Retinal pigment epithelial cell (primary cell): ENCODE measurements at regions not wholly inside any gene's neighbourhood (a gene's known extent, or its start where the extent isn't known, plus 50 kb on each side); places are given as distances from the start of the nearest gene placed in this dataset.

Source experiments
- DNase-seq: peaks from one replicate; pipeline ENCODE4 v3.0.0-alpha.2; 2010; ENCODE audit warnings: low read depth
- H3K4me3 ChIP-seq: 2 replicates; pipeline ENCODE4 v1.5.1; 2011; ENCODE audit warnings: mild to moderate bottlenecking, low read length, control low read depth, moderate library complexity
- TF ChIP-seq, protein P1 (sequence below): conservative IDR thresholded peaks from 2 replicates; pipeline ENCODE4 v1.5.1; 2011; ENCODE audit warnings: low read depth, low read length, control low read depth, inconsistent platforms

DNA sequence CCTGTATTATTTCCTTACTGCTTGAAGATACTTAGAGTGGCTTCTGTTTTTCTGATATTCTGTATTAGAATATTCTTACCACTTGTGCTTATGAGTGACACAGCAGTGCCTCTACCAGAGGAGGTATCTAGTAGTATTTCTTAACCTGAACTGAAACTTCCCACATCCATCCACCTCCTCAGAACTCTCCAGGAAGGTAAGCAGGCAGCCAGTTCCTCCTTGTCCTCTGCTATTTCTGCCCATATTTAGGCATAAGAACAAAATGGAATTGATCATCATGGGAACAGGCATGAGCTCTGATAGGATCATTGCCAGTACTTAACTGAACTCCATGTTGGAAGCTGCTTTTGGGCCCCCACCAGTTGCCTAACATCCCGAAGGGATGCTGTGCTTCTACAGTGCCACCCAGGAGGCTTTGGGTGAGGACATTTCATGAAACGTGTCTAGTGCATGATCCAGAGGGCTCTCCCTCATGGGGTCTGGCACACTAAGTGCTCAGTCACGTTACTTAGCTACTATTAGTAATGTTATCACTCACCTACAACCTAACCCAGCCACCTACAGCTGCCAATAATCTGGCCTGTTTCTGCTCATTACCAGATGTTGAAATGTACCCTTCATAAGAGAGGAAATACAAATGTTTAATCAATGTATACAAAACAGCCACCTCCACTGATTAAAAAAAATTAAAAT lies 520.7 kb downstream of the EIPR1 start:
- TF ChIP-seq, protein P1, sequence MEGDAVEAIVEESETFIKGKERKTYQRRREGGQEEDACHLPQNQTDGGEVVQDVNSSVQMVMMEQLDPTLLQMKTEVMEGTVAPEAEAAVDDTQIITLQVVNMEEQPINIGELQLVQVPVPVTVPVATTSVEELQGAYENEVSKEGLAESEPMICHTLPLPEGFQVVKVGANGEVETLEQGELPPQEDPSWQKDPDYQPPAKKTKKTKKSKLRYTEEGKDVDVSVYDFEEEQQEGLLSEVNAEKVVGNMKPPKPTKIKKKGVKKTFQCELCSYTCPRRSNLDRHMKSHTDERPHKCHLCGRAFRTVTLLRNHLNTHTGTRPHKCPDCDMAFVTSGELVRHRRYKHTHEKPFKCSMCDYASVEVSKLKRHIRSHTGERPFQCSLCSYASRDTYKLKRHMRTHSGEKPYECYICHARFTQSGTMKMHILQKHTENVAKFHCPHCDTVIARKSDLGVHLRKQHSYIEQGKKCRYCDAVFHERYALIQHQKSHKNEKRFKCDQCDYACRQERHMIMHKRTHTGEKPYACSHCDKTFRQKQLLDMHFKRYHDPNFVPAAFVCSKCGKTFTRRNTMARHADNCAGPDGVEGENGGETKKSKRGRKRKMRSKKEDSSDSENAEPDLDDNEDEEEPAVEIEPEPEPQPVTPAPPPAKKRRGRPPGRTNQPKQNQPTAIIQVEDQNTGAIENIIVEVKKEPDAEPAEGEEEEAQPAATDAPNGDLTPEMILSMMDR = no peak
- DNase-seq = no peak
- no peak overlapping the region for H3K4me3 ChIP-seq

DNA sequence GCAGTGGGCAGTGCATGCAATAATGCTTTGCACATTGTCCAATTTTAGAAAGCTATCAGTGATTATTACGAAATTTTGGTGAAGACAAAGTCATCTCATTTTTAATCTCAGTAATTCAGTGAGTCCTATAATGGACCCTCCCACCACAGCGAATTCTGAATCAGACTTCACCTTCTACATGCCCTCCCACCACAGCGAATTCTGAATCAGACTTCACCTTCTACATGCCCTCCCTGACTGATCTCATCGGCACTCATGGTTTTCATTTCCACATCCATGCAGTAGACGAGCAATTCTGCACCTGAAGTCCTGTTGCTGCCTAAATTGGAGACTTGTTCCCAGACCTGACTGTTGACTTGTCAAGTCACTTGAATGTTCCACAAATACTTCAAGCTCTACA lies 522.3 kb downstream of the EIPR1 start:
- no peak overlapping the region for H3K4me3 ChIP-seq
- TF ChIP-seq, protein P1 = no peak
- DNase-seq = no peak

DNA sequence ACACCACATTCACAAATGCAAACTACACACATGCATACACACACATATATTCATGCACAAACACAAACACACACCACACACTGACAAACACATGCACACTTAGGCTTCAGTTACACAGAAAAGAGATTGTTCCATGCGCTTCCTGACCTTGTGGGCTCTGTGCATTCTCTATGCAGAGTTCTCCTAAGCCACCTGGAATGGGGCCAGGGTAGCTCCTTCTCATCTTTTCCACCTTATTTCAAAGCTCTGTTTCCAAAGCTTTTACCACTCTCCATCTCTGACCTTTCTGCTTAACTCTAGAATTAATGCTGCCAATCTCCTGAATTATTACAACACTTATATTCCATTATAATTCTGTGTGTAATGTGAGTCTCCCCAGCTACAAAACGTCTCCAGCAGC lies 522.3 kb upstream of the MYT1L start:
- no peak overlapping the region for H3K4me3 ChIP-seq
- TF ChIP-seq, protein P1 = no peak
- no peak for DNase-seq

DNA sequence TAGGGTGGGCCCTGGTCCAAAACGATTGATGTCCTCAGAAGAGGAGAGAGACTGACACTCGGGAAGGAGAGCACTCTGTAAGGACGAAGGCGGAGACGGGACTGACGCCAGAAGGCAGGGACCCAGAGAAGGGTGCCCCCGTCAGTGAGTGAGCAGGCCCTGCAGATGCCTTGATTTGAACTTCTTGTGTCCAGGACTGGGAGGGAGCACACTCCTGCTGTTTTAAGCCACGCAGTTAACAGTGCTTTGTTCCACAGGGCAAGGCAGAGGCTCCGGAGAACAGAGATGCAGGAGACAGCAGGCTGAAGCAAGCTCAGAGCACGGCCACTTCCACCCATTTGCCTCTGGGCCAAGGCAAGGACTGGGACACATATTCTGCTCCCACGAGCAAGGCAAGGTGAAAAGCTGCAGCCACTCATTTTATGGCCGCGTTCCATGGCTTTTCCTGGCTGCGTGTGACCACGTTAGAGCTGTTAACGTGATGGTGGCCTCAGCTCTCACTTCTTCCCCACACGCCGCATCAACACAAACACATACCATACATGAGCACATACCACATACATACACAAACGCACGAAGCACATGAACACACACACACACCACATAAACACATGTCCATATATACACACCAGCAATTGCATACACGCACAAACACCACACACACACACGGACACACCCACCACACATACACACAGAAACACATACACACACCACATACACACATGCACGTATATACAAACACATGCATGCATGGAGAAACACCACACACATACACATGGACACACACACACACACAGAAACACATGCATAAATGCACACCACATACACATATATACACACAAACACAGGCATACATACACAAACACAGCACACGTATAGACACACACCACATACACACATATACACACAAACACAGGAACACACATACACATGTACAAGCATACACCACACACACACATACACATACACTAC lies 521.0 kb upstream of the MYT1L start:
- no peak overlapping the region for H3K4me3 ChIP-seq
- TF ChIP-seq, protein P1 = no peak

DNA sequence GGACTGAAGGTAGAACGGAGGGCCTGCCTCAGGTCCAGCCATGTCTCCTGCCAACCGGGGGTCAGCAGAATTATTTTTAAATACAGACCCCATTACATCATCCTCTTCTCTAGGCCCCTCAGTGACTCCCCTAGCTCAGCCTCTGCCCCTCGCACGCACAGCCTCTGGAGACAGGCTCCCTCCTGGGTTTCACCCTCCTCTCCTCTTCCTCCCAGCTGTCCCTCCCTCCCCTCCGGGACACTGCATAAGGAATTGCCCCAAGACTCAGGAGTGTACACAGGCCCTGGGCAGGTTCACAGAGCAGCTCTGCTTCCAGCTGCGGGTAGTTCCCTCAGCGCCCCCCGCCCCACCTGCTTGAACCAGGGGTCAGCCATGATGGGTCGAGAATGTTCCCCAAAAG lies 520.2 kb upstream of the MYT1L start:
- no peak overlapping the region for H3K4me3 ChIP-seq
- no peak for DNase-seq
- TF ChIP-seq, protein P1 = no peak

More for the DNA sequence above, 521.0 kb upstream of the MYT1L start:
- DNase-seq = no peak

DNA sequence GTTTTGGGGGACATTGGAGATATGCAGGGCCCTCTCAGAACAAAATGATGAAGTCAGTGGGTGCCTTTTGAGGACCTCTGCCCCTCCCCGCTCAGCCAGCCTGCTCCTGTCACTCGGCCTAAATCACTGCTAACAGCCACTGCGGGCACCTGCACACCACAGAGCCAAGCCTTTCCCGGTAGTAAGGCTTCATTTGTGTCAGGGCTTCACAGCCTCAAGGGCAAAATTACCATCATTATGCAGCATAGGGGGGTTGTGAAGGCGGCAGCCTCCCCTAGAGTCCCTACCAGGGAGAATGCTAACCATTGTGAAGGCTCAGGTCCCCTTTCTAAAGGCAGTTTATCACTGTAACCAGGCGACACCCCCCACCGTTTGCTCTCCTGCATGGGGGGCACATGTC lies 519.8 kb upstream of the MYT1L start:
- H3K4me3 ChIP-seq = no peak overlapping the region
- no peak for DNase-seq
- TF ChIP-seq, protein P1 = no peak
